CD8-positive, alpha-beta memory T cell (primary cell): ENCODE measurements at regions not wholly inside any gene's neighbourhood (a gene's known extent, or its start where the extent isn't known, plus 50 kb on each side); places are given as distances from the start of the nearest gene placed in this dataset.

Experiments
- CTCF ChIA-PET: fragments of 350-600 bp; sonication (Branson Sonifier 250); formaldehyde crosslinking; loops from one replicate; lab custom pipeline; 2021; ENCODE audit warnings: antibody characterized with exemption; lab: Charles Lee
- POLR2A ChIA-PET: fragments of 350-600 bp; sonication (Branson Sonifier 250); formaldehyde crosslinking; loops from one replicate; lab custom pipeline; 2021; ENCODE audit warnings: antibody characterized with exemption; lab: Charles Lee
- DNase-seq, 5 donors: peaks; one replicate each; pipeline versions ENCODE4 v3.0.0 to v3.0.0-alpha.2; 2020 to 2022; ENCODE audit warnings: mixed read lengths in 1 of 5
- H3K27ac ChIP-seq: one replicate; pipeline ENCODE4 v1.7.0; 2013; ENCODE audit warnings: low read depth, mild to moderate bottlenecking, low read length, moderate library complexity
- H3K27me3 ChIP-seq: 2 replicates; pipeline ENCODE4 v1.7.0; 2013; ENCODE audit warnings: low read length, mild to moderate bottlenecking; ENCODE audit not compliant: insufficient read depth, poor library complexity, severe bottlenecking
- H3K36me3 ChIP-seq: 2 replicates; pipeline ENCODE4 v1.7.0; 2013; ENCODE audit warnings: mild to moderate bottlenecking, low read length, moderate library complexity; ENCODE audit not compliant: insufficient read depth
- H3K4me1 ChIP-seq: 2 replicates; pipeline ENCODE4 v1.7.0; 2013; ENCODE audit warnings: mild to moderate bottlenecking, low read length, moderate library complexity; ENCODE audit not compliant: insufficient read depth
- H3K4me3 ChIP-seq: 2 replicates; pipeline ENCODE4 v1.7.0; 2013; ENCODE audit warnings: mild to moderate bottlenecking, low read length
- H3K9me3 ChIP-seq: 2 replicates; pipeline ENCODE4 v1.7.0; 2013; ENCODE audit warnings: mild to moderate bottlenecking, low read length
- H3K27ac Mint-ChIP-seq, 8 donors: one replicate each; pipeline ENCODE4 v1.8.0; 2020 to 2021; ENCODE audit warnings: mixed read lengths in 8 of 8, mild to moderate bottlenecking in 6 of 8, inconsistent platforms in 3 of 8, moderate library complexity in 3 of 8
- H3K27me3 Mint-ChIP-seq, 2 donors: one replicate each; pipeline ENCODE4 v1.8.0; 2020 to 2021; ENCODE audit warnings: mixed read lengths in 2 of 2, mild to moderate bottlenecking in 1 of 2, moderate library complexity in 1 of 2
- H3K36me3 Mint-ChIP-seq, 3 donors: one replicate each; pipeline ENCODE4 v1.8.0; 2020 to 2021; ENCODE audit warnings: mixed read lengths in 3 of 3, inconsistent platforms in 1 of 3, mild to moderate bottlenecking in 1 of 3
- H3K4me1 Mint-ChIP-seq, 3 donors: one replicate each; pipeline ENCODE4 v1.8.0; 2020 to 2021; ENCODE audit warnings: mixed read lengths in 3 of 3, inconsistent platforms in 1 of 3, mild to moderate bottlenecking in 1 of 3
- H3K4me3 Mint-ChIP-seq, 7 donors: one replicate each; pipeline ENCODE4 v1.8.0; 2020 to 2021; ENCODE audit warnings: mixed read lengths in 7 of 7, mild to moderate bottlenecking in 6 of 7, moderate library complexity in 4 of 7, inconsistent platforms in 2 of 7
- H3K9me3 Mint-ChIP-seq, 5 donors: one replicate each; pipeline ENCODE4 v1.8.0; 2020 to 2022; ENCODE audit warnings: mixed read lengths in 5 of 5, mild to moderate bottlenecking in 3 of 5, moderate library complexity in 2 of 5, inconsistent platforms in 1 of 5

DNA sequence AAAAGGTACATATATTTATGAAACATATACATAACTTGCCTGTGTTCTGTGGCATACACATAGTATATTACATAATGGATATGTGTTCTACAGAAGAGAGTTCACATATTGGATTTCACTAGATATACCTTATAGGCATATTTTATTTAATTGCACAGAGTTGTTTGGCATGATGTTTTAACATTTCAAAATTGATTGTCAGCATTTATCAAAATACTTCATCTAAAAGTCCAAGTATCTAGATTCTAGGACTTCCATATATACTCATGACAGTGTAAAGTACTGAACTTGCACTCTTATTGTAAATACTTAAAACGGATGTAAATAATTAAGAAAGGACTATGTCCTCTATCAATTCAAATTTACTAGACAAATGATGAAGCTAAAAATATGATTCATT lies 995.3 kb upstream of the LRRTM1 start:
- no peak for DNase-seq
- no peak overlapping the region for H3K4me3 ChIP-seq
- ChIA-PET CTCF (no interaction called here), POLR2A (no interaction called here)
- H3K4me1 ChIP-seq: no peaks in the 10 kb centered on the region
- no peaks in the 10 kb centered on the region for H3K9me3 ChIP-seq
- Mint-ChIP-seq H3K36me3 (no peaks in the 10 kb centered on the region), H3K4me3 (no peak overlapping the region), H3K27me3 (no peaks in the 10 kb centered on the region), H3K9me3 (peaks cover 8 to 53% (median 13%) of the 10 kb centered on the region in 5 donors), H3K4me1 (no peaks in the 10 kb centered on the region), H3K27ac (no peak overlapping the region)
- H3K27me3 ChIP-seq: no peaks in the 10 kb centered on the region
- H3K27ac ChIP-seq: no peak overlapping the region
- no peaks in the 10 kb centered on the region for H3K36me3 ChIP-seq

GRCh38 chr2:81290846-81291245 lies 986.3 kb upstream of the LRRTM1 start:
- Mint-ChIP-seq H3K9me3 (peaks cover 8 to 48% (median 16%) of the 10 kb centered on the region in 5 donors), H3K36me3 (no peaks in the 10 kb centered on the region), H3K27ac (no peak overlapping the region), H3K27me3 (no peaks in the 10 kb centered on the region), H3K4me3 (no peak overlapping the region), H3K4me1 (no peaks in the 10 kb centered on the region)
- no peaks in the 10 kb centered on the region for H3K4me1 ChIP-seq
- H3K4me3 ChIP-seq: no peak overlapping the region
- POLR2A ChIA-PET: no interaction called here
- CTCF ChIA-PET: no interaction called here
- no peaks in the 10 kb centered on the region for H3K27me3 ChIP-seq
- no peak overlapping the region for H3K27ac ChIP-seq
- DNase-seq: no peak
- no peaks in the 10 kb centered on the region for H3K9me3 ChIP-seq
- no peaks in the 10 kb centered on the region for H3K36me3 ChIP-seq

- Histone ChIP-seq H3K4me1 (no peaks in the 10 kb centered on the region), H3K4me3 (no peak overlapping the region), H3K36me3 (no peaks in the 10 kb centered on the region), H3K27ac (no peak overlapping the region), H3K27me3 (no peaks in the 10 kb centered on the region), H3K9me3 (no peaks in the 10 kb centered on the region)
- Mint-ChIP-seq H3K27ac (no peak overlapping the region), H3K4me1 (no peaks in the 10 kb centered on the region), H3K36me3 (no peaks in the 10 kb centered on the region), H3K27me3 (no peaks in the 10 kb centered on the region), H3K4me3 (no peak overlapping the region), H3K9me3 (peaks cover 2 to 41% (median 4%) of the 10 kb centered on the region in 5 donors)
- ChIA-PET POLR2A (no interaction called here), CTCF (no interaction called here)
- no peak for DNase-seq
Observed at GRCh38 chr2:81283081-81283480, 978.5 kb upstream of the LRRTM1 start.

DNA sequence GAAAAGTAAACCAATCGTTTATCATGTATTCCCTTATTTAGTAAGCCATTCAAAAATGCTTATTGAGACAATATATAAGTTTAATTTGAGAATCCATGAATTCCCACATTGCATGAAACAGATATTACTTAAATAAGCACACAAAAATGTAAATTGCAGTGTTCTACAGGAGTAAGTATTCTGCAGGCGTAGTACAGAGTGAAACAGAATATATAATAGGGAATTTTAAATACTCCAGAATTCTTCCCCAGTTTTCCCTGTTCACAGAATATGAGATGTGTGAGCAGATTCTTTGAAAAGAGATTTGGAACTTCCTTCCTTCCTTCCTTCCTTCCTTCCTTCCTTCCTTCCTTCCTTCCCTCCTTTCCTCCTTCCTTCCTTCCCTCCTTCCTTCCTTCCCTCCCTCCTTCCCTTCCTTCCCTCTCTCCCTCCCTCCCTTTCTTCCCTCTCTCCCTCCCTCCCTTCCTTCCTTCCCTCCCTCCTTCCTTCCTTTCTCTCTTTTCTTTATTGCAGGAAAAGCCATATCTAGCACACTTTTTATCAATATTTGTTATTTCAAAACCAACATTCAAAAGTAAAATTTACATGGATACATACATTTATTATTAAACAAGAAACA lies 977.7 kb upstream of the LRRTM1 start:
- H3K36me3 ChIP-seq: no peaks in the 10 kb centered on the region
- no peak overlapping the region for H3K4me3 Mint-ChIP-seq
- H3K4me3 ChIP-seq: no peak overlapping the region
- no peaks in the 10 kb centered on the region for H3K27me3 Mint-ChIP-seq
- no peak for DNase-seq
- H3K36me3 Mint-ChIP-seq: no peaks in the 10 kb centered on the region
- no peaks in the 10 kb centered on the region for H3K27me3 ChIP-seq
- ChIA-PET CTCF (no interaction called here), POLR2A (no interaction called here)
- no peaks in the 10 kb centered on the region for H3K9me3 ChIP-seq
- H3K9me3 Mint-ChIP-seq: peaks cover 2 to 36% (median 4%) of the 10 kb centered on the region in 5 donors
- H3K27ac Mint-ChIP-seq: no peak overlapping the region
- H3K4me1 Mint-ChIP-seq: no peaks in the 10 kb centered on the region
- H3K4me1 ChIP-seq: no peaks in the 10 kb centered on the region
- H3K27ac ChIP-seq: no peak overlapping the region

GRCh38 chr2:81276595-81276994 lies 972.0 kb upstream of the LRRTM1 start:
- H3K4me3 Mint-ChIP-seq: no peak overlapping the region
- peaks cover 4 to 50% (median 6%) of the 10 kb centered on the region in 5 donors for H3K9me3 Mint-ChIP-seq
- Histone ChIP-seq H3K4me1 (no peaks in the 10 kb centered on the region), H3K27me3 (no peaks in the 10 kb centered on the region), H3K4me3 (no peak overlapping the region), H3K9me3 (no peaks in the 10 kb centered on the region), H3K27ac (no peak overlapping the region), H3K36me3 (no peaks in the 10 kb centered on the region)
- CTCF ChIA-PET: no interaction called here
- no peak for DNase-seq
- H3K36me3 Mint-ChIP-seq: peaks cover 0 to 2% (median 0%) of the 10 kb centered on the region in 3 donors
- H3K27me3 Mint-ChIP-seq: no peaks in the 10 kb centered on the region
- H3K4me1 Mint-ChIP-seq: no peaks in the 10 kb centered on the region
- no peak overlapping the region for H3K27ac Mint-ChIP-seq
- POLR2A ChIA-PET: no interaction called here

- H3K9me3 Mint-ChIP-seq: peaks cover 22 to 44% (median 30%) of the 10 kb centered on the region in 5 donors
- H3K27ac Mint-ChIP-seq: no peak overlapping the region
- H3K36me3 Mint-ChIP-seq: no peaks in the 10 kb centered on the region
- no peaks in the 10 kb centered on the region for H3K36me3 ChIP-seq
- no peak overlapping the region for H3K27ac ChIP-seq
- H3K9me3 ChIP-seq: no peaks in the 10 kb centered on the region
- no peaks in the 10 kb centered on the region for H3K27me3 ChIP-seq
- CTCF ChIA-PET: no interaction called here
- no peak overlapping the region for H3K4me3 ChIP-seq
- POLR2A ChIA-PET: no interaction called here
- no peak for DNase-seq
- no peaks in the 10 kb centered on the region for H3K4me1 ChIP-seq
- no peaks in the 10 kb centered on the region for H3K4me1 Mint-ChIP-seq
- H3K4me3 Mint-ChIP-seq: no peak overlapping the region
- peaks cover 0 to 2% of the 10 kb centered on the region in 2 donors for H3K27me3 Mint-ChIP-seq
Observed at GRCh38 chr2:81266106-81266505, 961.6 kb upstream of the LRRTM1 start.

- Mint-ChIP-seq H3K4me3 (no peak overlapping the region), H3K27me3 (peaks cover 0 to 2% of the 10 kb centered on the region in 2 donors), H3K36me3 (no peaks in the 10 kb centered on the region), H3K9me3 (peaks cover 14 to 42% (median 20%) of the 10 kb centered on the region in 5 donors), H3K27ac (no peak overlapping the region), H3K4me1 (no peaks in the 10 kb centered on the region)
- no peaks in the 10 kb centered on the region for H3K4me1 ChIP-seq
- ChIA-PET POLR2A (no interaction called here), CTCF (no interaction called here)
- H3K27ac ChIP-seq: no peak overlapping the region
- no peak overlapping the region for H3K4me3 ChIP-seq
- no peaks in the 10 kb centered on the region for H3K27me3 ChIP-seq
- H3K9me3 ChIP-seq: no peaks in the 10 kb centered on the region
- no peak for DNase-seq
- H3K36me3 ChIP-seq: no peaks in the 10 kb centered on the region
Observed at GRCh38 chr2:81263989-81264388, 959.4 kb upstream of the LRRTM1 start.

DNA sequence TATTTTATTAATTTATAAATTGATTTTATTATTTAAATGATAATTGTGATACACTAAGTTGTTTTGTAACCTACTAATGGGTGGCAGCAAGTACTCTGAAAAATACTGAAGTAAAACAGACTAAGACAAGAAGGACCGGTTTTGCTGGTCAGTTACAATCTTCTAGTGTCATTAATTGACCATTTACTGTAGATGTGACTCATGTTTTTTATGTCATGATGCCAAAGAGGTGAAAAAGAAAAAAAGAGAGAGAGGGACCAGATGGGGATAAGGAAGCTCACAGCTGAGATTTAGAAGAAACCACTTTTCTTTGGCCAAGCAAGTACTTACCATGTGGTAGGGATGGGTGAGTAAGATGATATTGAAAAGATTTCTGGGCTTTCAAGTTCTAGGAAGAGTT lies 955.8 kb upstream of the LRRTM1 start:
- no peaks in the 10 kb centered on the region for H3K27me3 ChIP-seq
- no peak overlapping the region for H3K4me3 Mint-ChIP-seq
- DNase-seq: no peak
- H3K9me3 ChIP-seq: no peaks in the 10 kb centered on the region
- CTCF ChIA-PET: no interaction called here
- no peaks in the 10 kb centered on the region for H3K4me1 ChIP-seq
- H3K27me3 Mint-ChIP-seq: peaks cover 0 to 4% of the 10 kb centered on the region in 2 donors
- peaks cover 4 to 26% (median 8%) of the 10 kb centered on the region in 5 donors for H3K9me3 Mint-ChIP-seq
- no peak overlapping the region for H3K27ac ChIP-seq
- H3K36me3 ChIP-seq: no peaks in the 10 kb centered on the region
- H3K4me1 Mint-ChIP-seq: no peaks in the 10 kb centered on the region
- no peak overlapping the region for H3K27ac Mint-ChIP-seq
- H3K36me3 Mint-ChIP-seq: no peaks in the 10 kb centered on the region
- POLR2A ChIA-PET: no interaction called here
- H3K4me3 ChIP-seq: no peak overlapping the region
